Progenitor cell of endocrine pancreas (in vitro differentiated cells): ENCODE measurements at regions not wholly inside any gene's neighbourhood (a gene's known extent, or its start where the extent isn't known, plus 50 kb on each side); places are given as distances from the start of the nearest gene placed in this dataset.

ENCODE experiments used
- DNase-seq: peaks from one replicate; pipeline ENCODE4 v3.0.0; 2021; ENCODE audit warnings: low spot score; ENCODE audit not compliant: unreplicated experiment
- H3K27ac Mint-ChIP-seq: 2 replicates; pipeline ENCODE4 v1.8.0; 2021; ENCODE audit warnings: mild to moderate bottlenecking, moderate library complexity, mixed read lengths
- H3K27me3 Mint-ChIP-seq: 2 replicates; pipeline ENCODE4 v1.8.0; 2021; ENCODE audit warnings: mixed read lengths
- H3K36me3 Mint-ChIP-seq: 2 replicates; pipeline ENCODE4 v1.8.0; 2022; ENCODE audit warnings: mixed read lengths; ENCODE audit not compliant: insufficient read depth
- H3K4me1 Mint-ChIP-seq: 2 replicates; pipeline ENCODE4 v1.8.0; 2021; ENCODE audit warnings: low read depth, mixed read lengths
- H3K4me3 Mint-ChIP-seq: 2 replicates; pipeline ENCODE4 v1.8.0; 2021; ENCODE audit warnings: low read depth, mild to moderate bottlenecking, moderate library complexity, mixed read lengths
- H3K9me3 Mint-ChIP-seq: 2 replicates; pipeline ENCODE4 v1.8.0; 2021; ENCODE audit warnings: low read depth, mixed read lengths
- TF ChIP-seq, protein P1 (sequence below): fragments of 200-600 bp; sonication (generic); IDR thresholded peaks from one replicate; pipeline ENCODE4 v1.5.0; 2021; ENCODE audit warnings: antibody characterized with exemption, mild to moderate bottlenecking; ENCODE audit not compliant: unreplicated experiment

DNA sequence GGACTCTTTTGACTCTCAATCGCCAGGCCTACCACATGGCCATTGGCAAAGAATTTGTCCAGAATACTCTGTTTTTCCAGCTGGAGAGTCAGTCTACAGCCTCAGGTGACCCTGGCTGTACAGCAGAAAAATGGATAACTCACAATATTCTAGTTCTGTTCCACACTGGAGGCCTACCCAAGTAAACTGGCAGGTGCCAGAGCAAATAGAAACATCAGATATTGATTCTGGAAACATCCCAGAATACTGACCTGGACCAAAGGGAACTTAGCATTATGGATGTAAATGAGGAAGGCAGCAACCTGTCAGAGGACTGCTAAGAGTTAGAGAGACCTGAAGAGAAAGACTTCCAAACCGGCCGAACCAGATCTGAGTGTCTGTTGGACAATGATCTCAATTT lies 147.9 kb upstream of the SMAD1 start:
- no peak overlapping the region for H3K4me3 Mint-ChIP-seq
- H3K27ac Mint-ChIP-seq: no peak overlapping the region
- no peaks in the 10 kb centered on the region for H3K9me3 Mint-ChIP-seq

GRCh38 chr4:145326491-145326890 lies 146.1 kb upstream of the OTUD4 start:
- Mint-ChIP-seq H3K4me1 (no peaks in the 10 kb centered on the region), H3K27me3 (no peaks in the 10 kb centered on the region), H3K27ac (no peak overlapping the region), H3K9me3 (peaks cover 3% of the 10 kb centered on the region), H3K4me3 (no peak overlapping the region), H3K36me3 (no peaks in the 10 kb centered on the region)
- TF ChIP-seq, protein P1, sequence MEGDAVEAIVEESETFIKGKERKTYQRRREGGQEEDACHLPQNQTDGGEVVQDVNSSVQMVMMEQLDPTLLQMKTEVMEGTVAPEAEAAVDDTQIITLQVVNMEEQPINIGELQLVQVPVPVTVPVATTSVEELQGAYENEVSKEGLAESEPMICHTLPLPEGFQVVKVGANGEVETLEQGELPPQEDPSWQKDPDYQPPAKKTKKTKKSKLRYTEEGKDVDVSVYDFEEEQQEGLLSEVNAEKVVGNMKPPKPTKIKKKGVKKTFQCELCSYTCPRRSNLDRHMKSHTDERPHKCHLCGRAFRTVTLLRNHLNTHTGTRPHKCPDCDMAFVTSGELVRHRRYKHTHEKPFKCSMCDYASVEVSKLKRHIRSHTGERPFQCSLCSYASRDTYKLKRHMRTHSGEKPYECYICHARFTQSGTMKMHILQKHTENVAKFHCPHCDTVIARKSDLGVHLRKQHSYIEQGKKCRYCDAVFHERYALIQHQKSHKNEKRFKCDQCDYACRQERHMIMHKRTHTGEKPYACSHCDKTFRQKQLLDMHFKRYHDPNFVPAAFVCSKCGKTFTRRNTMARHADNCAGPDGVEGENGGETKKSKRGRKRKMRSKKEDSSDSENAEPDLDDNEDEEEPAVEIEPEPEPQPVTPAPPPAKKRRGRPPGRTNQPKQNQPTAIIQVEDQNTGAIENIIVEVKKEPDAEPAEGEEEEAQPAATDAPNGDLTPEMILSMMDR: no peak
- no peak for DNase-seq

More for the DNA sequence above, 147.9 kb upstream of the SMAD1 start:
- TF ChIP-seq, protein P1: no peak
- Mint-ChIP-seq H3K4me1 (peaks cover 12% of the 10 kb centered on the region), H3K36me3 (no peaks in the 10 kb centered on the region), H3K27me3 (no peaks in the 10 kb centered on the region)
- no peak for DNase-seq

GRCh38 chr4:145324161-145324560 lies 143.8 kb upstream of the OTUD4 start:
- H3K27me3 Mint-ChIP-seq: no peaks in the 10 kb centered on the region
- no peaks in the 10 kb centered on the region for H3K36me3 Mint-ChIP-seq
- peaks cover 3% of the 10 kb centered on the region for H3K9me3 Mint-ChIP-seq
- H3K4me3 Mint-ChIP-seq: no peak overlapping the region
- H3K27ac Mint-ChIP-seq: no peak overlapping the region
- no peaks in the 10 kb centered on the region for H3K4me1 Mint-ChIP-seq
- TF ChIP-seq, protein P1: no peak
- DNase-seq: no peak

DNA sequence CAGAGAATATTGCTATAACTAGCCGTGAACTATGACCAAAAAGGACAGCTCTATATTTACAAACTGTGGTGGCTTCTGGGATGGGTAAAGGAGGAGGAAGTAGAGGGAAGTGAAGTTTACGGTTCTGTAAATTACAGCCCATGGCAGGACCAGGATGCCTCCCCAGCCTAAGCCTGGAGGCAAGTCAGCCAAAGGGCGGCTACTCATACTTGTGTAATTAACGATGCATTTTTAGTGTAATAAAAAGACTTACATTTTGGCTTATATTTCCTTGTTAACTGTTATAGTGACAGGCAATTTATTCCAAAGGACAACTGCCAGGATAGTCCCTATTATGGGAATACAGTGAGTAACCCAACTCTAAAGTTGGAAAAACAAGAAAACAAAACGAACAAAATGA lies 139.9 kb upstream of the OTUD4 start:
- Mint-ChIP-seq H3K4me3 (no peak overlapping the region), H3K36me3 (no peaks in the 10 kb centered on the region)
- TF ChIP-seq, protein P1: no peak

GRCh38 chr4:145319751-145320150 lies 139.4 kb upstream of the OTUD4 start:
- no peaks in the 10 kb centered on the region for H3K4me1 Mint-ChIP-seq
- H3K4me3 Mint-ChIP-seq: no peak overlapping the region
- H3K9me3 Mint-ChIP-seq: no peaks in the 10 kb centered on the region
- no peaks in the 10 kb centered on the region for H3K36me3 Mint-ChIP-seq
- no peak overlapping the region for H3K27ac Mint-ChIP-seq
- no peak for DNase-seq
- no peaks in the 10 kb centered on the region for H3K27me3 Mint-ChIP-seq
- TF ChIP-seq, protein P1: no peak

More for the DNA sequence above, 139.9 kb upstream of the OTUD4 start:
- no peak for DNase-seq
- Mint-ChIP-seq H3K27ac (no peak overlapping the region), H3K4me1 (no peaks in the 10 kb centered on the region), H3K27me3 (no peaks in the 10 kb centered on the region), H3K9me3 (no peaks in the 10 kb centered on the region)
